ENCODE measurements at regions not wholly inside any gene's neighbourhood (a gene's known extent, or its start where the extent isn't known, plus 50 kb on each side); places are given as distances from the start of the nearest gene placed in this dataset.
"Not testable (repeated sequence)": the region's sequence is repeated elsewhere in the genome, so short reads cannot be mapped to it uniquely, and the experiment has no call there.

GRCh38 chr2:241997017-241997416 lies 127.5 kb downstream of the RTP5 start:
- Mint-ChIP-seq H3K27ac (no peak overlapping the region), H3K4me1 (no peaks in the 10 kb centered on the region), H3K9me3 (no peaks in the 10 kb centered on the region), H3K27me3 (no peaks in the 10 kb centered on the region), H3K36me3 (ENCODE audit: low read depth) (no peaks in the 10 kb centered on the region), H3K4me3 (no peak overlapping the region)
- ChIA-PET CTCF (no interaction called here), POLR2A (no interaction called here)
- DNase-seq: no peak

- Mint-ChIP-seq H3K36me3 (ENCODE audit: low read depth) (no peaks in the 10 kb centered on the region), H3K4me3 (no peak overlapping the region), H3K27me3 (no peaks in the 10 kb centered on the region), H3K27ac (no peak overlapping the region), H3K9me3 (no peaks in the 10 kb centered on the region), H3K4me1 (peaks cover 6% of the 10 kb centered on the region)
- CTCF ChIA-PET: interaction anchor here (1.4 kb wide), 1 partner anchor 15 kb away, joined by 3 read pairs; no protein-coding TSS in a partner anchor
- POLR2A ChIA-PET: no interaction called here
- no peak for DNase-seq
Observed at GRCh38 chr2:241999184-241999583, 129.7 kb downstream of the RTP5 start.

DNA sequence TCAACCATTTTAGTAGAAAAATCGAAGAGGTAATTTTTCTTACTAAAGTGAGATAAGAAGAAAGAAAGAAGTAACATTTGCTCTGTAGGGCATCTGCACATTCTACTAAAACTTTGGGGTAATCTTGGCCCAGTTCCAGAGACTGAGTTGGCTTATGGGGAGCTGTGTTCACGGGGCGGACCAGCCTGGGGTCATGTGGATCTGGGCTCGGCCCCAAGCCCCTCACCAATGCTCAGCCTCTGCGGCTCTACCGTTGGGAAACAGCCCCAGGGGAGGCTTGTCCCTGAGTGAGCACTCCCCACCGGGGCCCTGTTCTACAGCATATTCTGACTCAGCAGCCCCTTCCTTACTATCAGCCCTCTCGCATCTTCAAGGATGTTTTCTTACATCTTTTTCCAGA lies 132.3 kb downstream of the RTP5 start:
- H3K27ac Mint-ChIP-seq: no peak overlapping the region
- no peaks in the 10 kb centered on the region for H3K9me3 Mint-ChIP-seq
- no peaks in the 10 kb centered on the region for H3K27me3 Mint-ChIP-seq
- no peaks in the 10 kb centered on the region for H3K36me3 Mint-ChIP-seq (ENCODE audit: low read depth)
- ChIA-PET CTCF (interaction anchor here (1.1 kb wide), 1 partner anchor 15 kb away, joined by 3 read pairs; no protein-coding TSS in a partner anchor), POLR2A (no interaction called here)
- DNase-seq: no peak
- no peak overlapping the region for H3K4me3 Mint-ChIP-seq
- peaks cover 6% of the 10 kb centered on the region for H3K4me1 Mint-ChIP-seq

GRCh38 chr2:242002944-242003343 lies 133.4 kb downstream of the RTP5 start:
- DNase-seq: no peak
- Mint-ChIP-seq H3K27ac (peak overlapping the region; percentile 68), H3K27me3 (no peaks in the 10 kb centered on the region), H3K4me1 (peaks cover 6% of the 10 kb centered on the region), H3K9me3 (no peaks in the 10 kb centered on the region), H3K36me3 (ENCODE audit: low read depth) (no peaks in the 10 kb centered on the region), H3K4me3 (no peak overlapping the region)
- POLR2A ChIA-PET: no interaction called here
- CTCF ChIA-PET: interaction anchor here (0.7 to 1.1 kb wide), 2 partner anchors 14 to 20 kb away, joined by 3 to 4 read pairs; no protein-coding TSS in a partner anchor

DNA sequence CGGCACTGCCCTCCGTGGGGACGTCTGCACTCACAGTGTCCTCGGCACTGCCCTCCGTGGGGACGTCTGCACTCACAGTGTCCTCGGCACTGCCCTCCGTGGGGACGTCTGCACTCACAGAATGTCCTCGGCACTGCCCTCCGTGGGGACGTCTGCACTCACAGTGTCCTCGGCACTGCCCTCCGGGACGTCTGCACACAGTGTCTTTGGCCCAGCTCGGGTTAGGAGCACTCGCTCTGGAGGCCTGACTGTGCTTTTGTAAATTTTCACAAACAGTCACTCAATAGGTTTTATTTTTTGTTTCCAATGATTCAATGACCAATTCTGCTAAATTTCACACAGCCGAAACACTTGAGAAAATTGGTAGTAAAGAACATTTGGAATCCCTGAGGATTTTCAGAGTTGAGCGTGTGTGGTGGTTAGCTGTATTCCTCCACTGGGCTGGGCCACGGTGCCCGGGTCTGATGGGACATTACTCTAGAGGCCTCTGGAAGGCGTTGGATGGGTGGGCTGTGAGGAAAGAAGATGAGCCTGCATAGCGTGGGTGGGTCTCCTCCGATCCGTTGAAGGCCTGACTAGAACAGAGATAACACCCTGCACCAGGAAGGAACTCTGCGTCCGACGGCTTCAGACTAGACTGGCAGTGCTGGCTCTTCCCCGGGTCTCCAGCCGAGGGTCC lies 134.8 kb downstream of the RTP5 start:
- Mint-ChIP-seq H3K9me3 (no peaks in the 10 kb centered on the region), H3K36me3 (ENCODE audit: low read depth) (no peaks in the 10 kb centered on the region), H3K4me3 (no peak overlapping the region), H3K27me3 (no peaks in the 10 kb centered on the region), H3K27ac (no peak overlapping the region), H3K4me1 (peaks cover 6% of the 10 kb centered on the region)
- DNase-seq: no peak
- ChIA-PET CTCF (no interaction called here), POLR2A (no interaction called here)

GRCh38 chr2:242004902-242005230 lies 135.3 kb downstream of the RTP5 start:
- Mint-ChIP-seq H3K27me3 (no peaks in the 10 kb centered on the region), H3K27ac (no peak overlapping the region), H3K9me3 (no peaks in the 10 kb centered on the region), H3K4me1 (peaks cover 6% of the 10 kb centered on the region), H3K36me3 (ENCODE audit: low read depth) (no peaks in the 10 kb centered on the region), H3K4me3 (no peak overlapping the region)
- ChIA-PET CTCF (no interaction called here), POLR2A (no interaction called here)
- no peak for DNase-seq

DNA sequence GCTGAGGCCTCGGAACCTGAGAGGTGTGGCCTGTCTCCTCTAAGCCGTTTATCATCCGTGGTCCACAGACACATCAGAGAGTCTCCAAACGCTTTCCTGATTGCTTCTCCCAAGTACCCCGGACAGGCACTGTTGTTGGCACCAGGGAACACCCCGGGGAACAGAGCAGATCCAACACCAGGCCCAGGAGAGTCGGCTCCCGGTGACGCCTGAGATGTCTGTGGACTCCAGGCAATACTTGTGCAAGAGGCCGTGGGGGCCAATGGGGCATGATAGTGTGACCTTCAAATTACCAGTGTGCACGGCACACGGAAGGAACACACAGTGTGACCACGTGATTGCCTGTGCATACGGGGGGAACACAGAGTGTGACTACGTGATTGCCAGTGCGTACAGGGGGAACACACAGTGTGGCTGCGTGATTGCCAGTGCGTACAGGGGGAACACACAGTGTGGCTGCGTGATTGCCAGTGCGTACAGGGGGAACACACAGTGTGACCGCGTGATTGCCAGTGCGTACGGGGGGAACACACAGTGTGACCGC lies 136.6 kb downstream of the RTP5 start:
- CTCF ChIA-PET; DNase-seq; H3K9me3 Mint-ChIP-seq; H3K4me3 Mint-ChIP-seq; POLR2A ChIA-PET; H3K27me3 Mint-ChIP-seq; H3K36me3 Mint-ChIP-seq (ENCODE audit: low read depth): not testable (repeated sequence)
- Mint-ChIP-seq H3K27ac (peak overlapping the region; percentile 31), H3K4me1 (peaks cover 11% of the 10 kb centered on the region)

- H3K27ac Mint-ChIP-seq; H3K36me3 Mint-ChIP-seq (ENCODE audit: low read depth); DNase-seq; POLR2A ChIA-PET; H3K27me3 Mint-ChIP-seq; H3K9me3 Mint-ChIP-seq; H3K4me3 Mint-ChIP-seq; CTCF ChIA-PET: not testable (repeated sequence)
- H3K4me1 Mint-ChIP-seq: peaks cover 12% of the 10 kb centered on the region
Observed at GRCh38 chr2:242008908-242009307, 139.4 kb downstream of the RTP5 start.

DNA sequence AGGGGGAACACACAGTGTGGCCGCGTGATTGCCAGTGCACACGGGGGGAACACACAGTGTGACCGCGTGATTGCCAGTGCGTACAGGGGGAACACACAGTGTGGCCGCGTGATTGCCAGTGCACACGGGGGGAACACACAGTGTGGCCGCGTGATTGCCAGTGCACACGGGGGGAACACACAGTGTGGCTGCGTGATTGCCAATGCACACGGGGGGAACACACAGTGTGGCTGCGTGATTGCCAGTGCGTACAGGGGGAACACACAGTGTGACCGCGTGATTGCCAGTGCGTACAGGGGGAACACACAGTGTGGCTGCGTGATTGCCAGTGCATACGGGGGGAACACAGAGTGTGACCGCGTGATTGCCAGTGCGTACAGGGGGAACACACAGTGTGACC lies 140.3 kb downstream of the RTP5 start:
- DNase-seq; H3K27me3 Mint-ChIP-seq; H3K4me3 Mint-ChIP-seq; H3K27ac Mint-ChIP-seq; POLR2A ChIA-PET; H3K36me3 Mint-ChIP-seq (ENCODE audit: low read depth); H3K9me3 Mint-ChIP-seq; CTCF ChIA-PET: not testable (repeated sequence)
- H3K4me1 Mint-ChIP-seq: peaks cover 12% of the 10 kb centered on the region

GRCh38 chr2:242010252-242011166 lies 141.0 kb downstream of the RTP5 start:
- H3K4me3 Mint-ChIP-seq; DNase-seq; H3K27ac Mint-ChIP-seq; H3K36me3 Mint-ChIP-seq (ENCODE audit: low read depth); POLR2A ChIA-PET; CTCF ChIA-PET; H3K9me3 Mint-ChIP-seq; H3K27me3 Mint-ChIP-seq: not testable (repeated sequence)
- peaks cover 17% of the 10 kb centered on the region for H3K4me1 Mint-ChIP-seq

DNA sequence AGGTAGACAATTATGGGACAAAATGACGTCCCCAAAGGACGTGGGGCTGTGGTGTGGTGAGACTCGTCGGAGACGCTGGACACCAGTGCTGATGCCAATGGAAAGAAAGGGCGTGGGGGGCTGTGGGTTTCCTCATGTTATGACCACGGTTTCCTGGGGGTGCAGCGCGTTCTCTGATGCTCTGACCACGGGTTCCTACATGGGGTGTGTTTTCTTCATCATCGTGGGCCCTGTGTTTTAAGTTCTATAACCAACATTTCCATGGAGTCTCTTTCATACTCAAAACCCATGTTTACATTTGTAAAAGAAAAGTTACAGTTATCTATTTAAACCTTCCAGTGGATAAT lies 141.6 kb downstream of the RTP5 start:
- peaks cover 19% of the 10 kb centered on the region for H3K4me1 Mint-ChIP-seq
- DNase-seq: peak; percentile 28
- no peak overlapping the region for H3K4me3 Mint-ChIP-seq
- CTCF ChIA-PET: no interaction called here
- no peaks in the 10 kb centered on the region for H3K36me3 Mint-ChIP-seq (ENCODE audit: low read depth)
- H3K9me3 Mint-ChIP-seq: no peaks in the 10 kb centered on the region
- H3K27ac Mint-ChIP-seq: no peak overlapping the region
- POLR2A ChIA-PET: no interaction called here
- H3K27me3 Mint-ChIP-seq: peaks cover 8% of the 10 kb centered on the region

- POLR2A ChIA-PET: no interaction called here
Observed at GRCh38 chr2:242011516-242011915, 142.0 kb downstream of the RTP5 start.

DNA sequence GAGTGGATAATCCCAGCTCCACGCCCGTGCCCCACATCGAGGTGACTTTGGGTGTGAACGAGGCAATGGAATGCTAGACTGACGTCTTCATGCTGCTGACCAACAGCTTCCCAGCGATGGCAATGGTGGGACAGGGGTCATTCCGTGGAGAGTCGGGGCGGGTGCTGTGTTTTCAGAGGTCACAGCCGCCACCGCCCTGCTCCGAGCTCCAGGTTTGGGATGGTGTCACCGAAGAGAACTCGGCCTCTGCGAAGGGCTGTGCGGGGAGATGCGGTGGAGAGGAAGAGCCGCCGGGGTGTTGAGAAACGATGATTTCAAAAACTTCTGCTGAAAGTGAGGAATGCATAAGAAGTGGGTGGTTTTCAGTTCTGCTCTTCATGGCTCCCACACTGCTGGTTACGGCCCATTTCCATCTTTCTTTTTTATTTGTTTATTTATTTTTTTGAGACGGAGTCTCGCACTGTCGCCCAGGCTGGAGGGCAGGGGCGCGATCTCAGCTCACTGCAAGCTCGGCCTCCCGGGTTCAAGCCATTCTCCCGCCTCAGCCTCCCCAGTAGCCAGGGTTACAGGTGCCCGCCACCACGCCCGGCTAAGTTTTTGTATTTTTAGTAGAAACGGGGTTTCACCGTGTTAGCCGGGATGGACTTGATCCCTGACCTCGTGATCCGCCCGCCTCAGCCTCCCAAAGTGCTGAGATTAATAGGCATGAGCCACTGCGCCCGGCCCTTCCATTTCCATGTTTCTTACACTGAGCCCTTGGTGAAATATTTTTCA lies 142.6 kb downstream of the RTP5 start:
- no peak overlapping the region for H3K27ac Mint-ChIP-seq
- peaks cover 8% of the 10 kb centered on the region for H3K27me3 Mint-ChIP-seq
- no peak for DNase-seq
- no peak overlapping the region for H3K4me3 Mint-ChIP-seq
- CTCF ChIA-PET: interaction anchor here (1.2 kb wide), 1 partner anchor 14 kb away, joined by 3 read pairs; no protein-coding TSS in a partner anchor
- no peaks in the 10 kb centered on the region for H3K36me3 Mint-ChIP-seq (ENCODE audit: low read depth)
- H3K4me1 Mint-ChIP-seq: peaks cover 21% of the 10 kb centered on the region
- POLR2A ChIA-PET: no interaction called here
- H3K9me3 Mint-ChIP-seq: no peaks in the 10 kb centered on the region

More at GRCh38 chr2:242011516-242011915, 142.0 kb downstream of the RTP5 start:
- no peak for DNase-seq
- CTCF ChIA-PET: no interaction called here
- H3K4me3 Mint-ChIP-seq: no peak overlapping the region
- peaks cover 19% of the 10 kb centered on the region for H3K4me1 Mint-ChIP-seq
- H3K27ac Mint-ChIP-seq: peak overlapping the region; percentile 4
- no peaks in the 10 kb centered on the region for H3K9me3 Mint-ChIP-seq
- no peaks in the 10 kb centered on the region for H3K36me3 Mint-ChIP-seq (ENCODE audit: low read depth)
- H3K27me3 Mint-ChIP-seq: peaks cover 8% of the 10 kb centered on the region
